Astrocyte (in vitro differentiated cells and primary cell): ENCODE measurements at regions not wholly inside any gene's neighbourhood (a gene's known extent, or its start where the extent isn't known, plus 50 kb on each side); places are given as distances from the start of the nearest gene placed in this dataset.

Source experiments
- DNase-seq: peaks from one replicate; pipeline ENCODE4 v3.0.0-alpha.2; 2010; ENCODE audit warnings: low read depth
- FAIRE-seq: peaks from 2 replicates; lab custom pipeline; 2011; peaks lifted over from hg19 to GRCh38; lab: Jason Lieb, UNC
- H2AFZ ChIP-seq: 2 replicates; pipeline ENCODE4 v1.6.0; 2012; ENCODE audit warnings: low read depth, low read length, inconsistent platforms
- H3K27ac ChIP-seq: 2 replicates; pipeline ENCODE4 v1.5.1; 2011; ENCODE audit warnings: low read depth, low read length, inconsistent platforms
- H3K27me3 ChIP-seq: 2 replicates; pipeline ENCODE4 v1.6.0; 2011; ENCODE audit warnings: low read length, inconsistent platforms; ENCODE audit not compliant: insufficient read depth
- H3K36me3 ChIP-seq: 2 replicates; pipeline ENCODE4 v1.5.1; 2011; ENCODE audit warnings: low read length, inconsistent platforms; ENCODE audit not compliant: insufficient read depth
- H3K4me1 ChIP-seq: 2 replicates; pipeline ENCODE4 v1.5.1; 2011; ENCODE audit warnings: low read length, inconsistent platforms; ENCODE audit not compliant: insufficient read depth
- H3K4me2 ChIP-seq: 2 replicates; pipeline ENCODE4 v1.6.0; 2012; ENCODE audit warnings: low read length, inconsistent platforms
- H3K4me3 ChIP-seq: 2 replicates; pipeline ENCODE4 v1.5.1; 2011; ENCODE audit warnings: low read depth, mild to moderate bottlenecking, low read length, inconsistent platforms; ENCODE audit not compliant: insufficient read depth
- H3K79me2 ChIP-seq: 2 replicates; pipeline ENCODE4 v1.6.0; 2012; ENCODE audit warnings: mild to moderate bottlenecking, low read length, inconsistent platforms; ENCODE audit not compliant: insufficient read depth
- H3K9ac ChIP-seq: 2 replicates; pipeline ENCODE4 v1.6.0; 2012; ENCODE audit warnings: mild to moderate bottlenecking, low read length, inconsistent platforms
- H3K9me3 ChIP-seq: 2 replicates; pipeline ENCODE4 v1.5.1; 2012; ENCODE audit warnings: low read depth, mild to moderate bottlenecking, low read length, inconsistent platforms; ENCODE audit not compliant: insufficient read depth
- H4K20me1 ChIP-seq: 2 replicates; pipeline ENCODE4 v1.6.0; 2012; ENCODE audit warnings: low read length, inconsistent platforms; ENCODE audit not compliant: insufficient read depth
- H3K27ac Mint-ChIP-seq: one replicate; pipeline ENCODE4 v1.8.0; 2021; ENCODE audit warnings: mild to moderate bottlenecking, mixed read lengths; ENCODE audit not compliant: unreplicated experiment
- H3K27me3 Mint-ChIP-seq: one replicate; pipeline ENCODE4 v1.8.0; 2021; ENCODE audit warnings: low read depth, mixed read lengths; ENCODE audit not compliant: unreplicated experiment
- H3K36me3 Mint-ChIP-seq: one replicate; pipeline ENCODE4 v1.8.0; 2021; ENCODE audit warnings: low read depth, mixed read lengths; ENCODE audit not compliant: unreplicated experiment
- H3K4me1 Mint-ChIP-seq: one replicate; pipeline ENCODE4 v1.8.0; 2021; ENCODE audit warnings: low read depth, mixed read lengths; ENCODE audit not compliant: unreplicated experiment
- H3K4me3 Mint-ChIP-seq: one replicate; pipeline ENCODE4 v1.8.0; 2021; ENCODE audit warnings: mild to moderate bottlenecking, moderate library complexity, mixed read lengths; ENCODE audit not compliant: unreplicated experiment
- H3K9me3 Mint-ChIP-seq: one replicate; pipeline ENCODE4 v1.8.0; 2021; ENCODE audit warnings: mild to moderate bottlenecking, mixed read lengths; ENCODE audit not compliant: unreplicated experiment
- EZH2 ChIP-seq: IDR thresholded peaks from 2 replicates; pipeline ENCODE4 v1.6.1; 2012; ENCODE audit warnings: mild to moderate bottlenecking, low read length, inconsistent platforms; ENCODE audit not compliant: insufficient read depth
- TF ChIP-seq, protein P1 (sequence below): IDR thresholded peaks from 2 replicates; pipeline ENCODE4 v1.5.1; 2011; ENCODE audit warnings: low read depth, mild to moderate bottlenecking, inconsistent platforms, low read length, moderate library complexity; ENCODE audit not compliant: insufficient read depth

DNA sequence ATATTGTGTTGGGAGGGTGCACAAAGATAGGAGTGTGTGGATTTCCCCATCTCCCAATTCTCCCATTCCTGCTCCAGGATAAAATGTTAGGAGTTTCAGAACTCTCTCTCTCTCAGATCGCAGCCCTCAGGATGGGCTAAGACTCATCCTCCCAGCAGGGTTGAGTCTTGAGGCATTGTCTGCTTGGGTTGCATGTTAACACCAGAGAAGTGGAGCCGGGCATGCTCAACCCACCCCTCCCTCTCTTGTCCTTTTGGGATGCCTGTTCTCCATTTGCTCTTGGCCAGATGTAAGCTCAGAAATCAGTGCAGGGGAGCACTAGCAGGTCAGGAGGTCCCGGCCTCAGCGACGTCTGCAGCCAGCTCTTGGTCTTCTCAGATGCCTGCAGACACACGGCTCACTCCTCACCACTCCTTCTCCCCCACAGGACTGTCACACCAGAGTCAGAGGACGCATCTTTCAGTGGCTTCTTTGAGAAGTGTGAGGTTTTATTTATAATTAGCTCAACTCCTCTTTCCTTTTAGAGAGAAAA lies 1456.5 kb downstream of the TBC1D22A start:
- DNase-seq (no peak), FAIRE-seq (no peak)
- Histone ChIP-seq H4K20me1 (no peaks in the 10 kb centered on the region), H3K9me3 (peaks cover 15% of the 10 kb centered on the region), H3K36me3 (no peaks in the 10 kb centered on the region), H3K9ac (no peak overlapping the region), H3K27ac (no peak overlapping the region), H2AFZ (no peak overlapping the region), H3K27me3 (no peaks in the 10 kb centered on the region), H3K4me2 (no peak overlapping the region), H3K4me3 (no peak overlapping the region), H3K79me2 (no peaks in the 10 kb centered on the region), H3K4me1 (no peaks in the 10 kb centered on the region)
- H3K9me3 Mint-ChIP-seq: no peaks in the 10 kb centered on the region
- H3K27me3 Mint-ChIP-seq: peaks cover 16% of the 10 kb centered on the region
- H3K4me3 Mint-ChIP-seq: no peak overlapping the region
- H3K36me3 Mint-ChIP-seq: no peaks in the 10 kb centered on the region
- no peaks in the 10 kb centered on the region for H3K4me1 Mint-ChIP-seq
- TF ChIP-seq, protein P1, sequence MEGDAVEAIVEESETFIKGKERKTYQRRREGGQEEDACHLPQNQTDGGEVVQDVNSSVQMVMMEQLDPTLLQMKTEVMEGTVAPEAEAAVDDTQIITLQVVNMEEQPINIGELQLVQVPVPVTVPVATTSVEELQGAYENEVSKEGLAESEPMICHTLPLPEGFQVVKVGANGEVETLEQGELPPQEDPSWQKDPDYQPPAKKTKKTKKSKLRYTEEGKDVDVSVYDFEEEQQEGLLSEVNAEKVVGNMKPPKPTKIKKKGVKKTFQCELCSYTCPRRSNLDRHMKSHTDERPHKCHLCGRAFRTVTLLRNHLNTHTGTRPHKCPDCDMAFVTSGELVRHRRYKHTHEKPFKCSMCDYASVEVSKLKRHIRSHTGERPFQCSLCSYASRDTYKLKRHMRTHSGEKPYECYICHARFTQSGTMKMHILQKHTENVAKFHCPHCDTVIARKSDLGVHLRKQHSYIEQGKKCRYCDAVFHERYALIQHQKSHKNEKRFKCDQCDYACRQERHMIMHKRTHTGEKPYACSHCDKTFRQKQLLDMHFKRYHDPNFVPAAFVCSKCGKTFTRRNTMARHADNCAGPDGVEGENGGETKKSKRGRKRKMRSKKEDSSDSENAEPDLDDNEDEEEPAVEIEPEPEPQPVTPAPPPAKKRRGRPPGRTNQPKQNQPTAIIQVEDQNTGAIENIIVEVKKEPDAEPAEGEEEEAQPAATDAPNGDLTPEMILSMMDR: no peak
- no peak for TF ChIP-seq EZH2
- H3K27ac Mint-ChIP-seq: no peak overlapping the region

DNA sequence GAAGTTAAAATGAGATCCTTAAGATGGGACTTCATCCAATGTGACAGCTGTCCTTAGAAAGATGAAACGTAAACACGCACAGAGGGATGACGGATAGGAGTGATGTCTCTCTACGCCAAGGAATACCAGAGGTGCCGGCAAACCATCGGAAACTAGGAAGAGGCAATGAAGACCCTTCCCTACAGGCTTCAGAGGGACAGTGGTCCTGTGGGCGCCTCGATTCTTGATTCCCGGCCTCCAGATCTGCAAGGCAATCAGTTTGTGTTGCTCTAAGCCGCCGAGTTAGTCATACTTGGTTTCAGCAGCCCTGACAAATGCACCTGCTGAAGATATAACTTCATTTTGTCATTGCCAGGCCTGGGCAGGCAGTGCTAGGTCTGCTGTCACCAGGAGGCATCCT lies 1455.1 kb downstream of the TBC1D22A start:
- Histone ChIP-seq H3K9me3 (peaks cover 15% of the 10 kb centered on the region), H3K27me3 (no peaks in the 10 kb centered on the region), H3K27ac (no peak overlapping the region), H3K4me1 (no peaks in the 10 kb centered on the region), H2AFZ (no peak overlapping the region), H3K4me3 (no peak overlapping the region), H3K79me2 (no peaks in the 10 kb centered on the region), H3K9ac (no peak overlapping the region), H3K4me2 (no peak overlapping the region), H4K20me1 (no peaks in the 10 kb centered on the region), H3K36me3 (no peaks in the 10 kb centered on the region)
- H3K27me3 Mint-ChIP-seq: peaks cover 13% of the 10 kb centered on the region
- H3K4me1 Mint-ChIP-seq: no peaks in the 10 kb centered on the region
- no peaks in the 10 kb centered on the region for H3K36me3 Mint-ChIP-seq
- FAIRE-seq (no peak), DNase-seq (no peak)
- H3K9me3 Mint-ChIP-seq: no peaks in the 10 kb centered on the region
- TF ChIP-seq EZH2: no peak
- TF ChIP-seq, protein P1: no peak
- H3K27ac Mint-ChIP-seq: no peak overlapping the region
- no peak overlapping the region for H3K4me3 Mint-ChIP-seq

DNA sequence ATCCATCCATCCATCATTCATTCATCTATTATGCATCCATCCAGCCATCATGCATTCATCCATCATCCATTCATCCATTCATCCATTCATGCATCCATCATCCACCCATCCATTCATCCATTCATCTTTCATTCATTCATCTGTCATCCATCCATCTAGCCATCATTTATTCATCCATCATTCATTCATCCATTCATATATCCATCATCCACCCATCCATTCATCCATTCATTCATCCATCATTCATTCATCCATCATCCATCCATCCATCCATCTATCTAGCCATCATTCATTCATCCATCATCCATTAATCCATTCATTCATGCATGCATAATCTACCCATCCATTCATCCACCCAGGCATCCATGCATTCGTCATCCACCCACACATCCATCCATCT lies 1450.3 kb downstream of the TBC1D22A start:
- H3K36me3 ChIP-seq: no peaks in the 10 kb centered on the region
- Mint-ChIP-seq H3K9me3 (no peaks in the 10 kb centered on the region), H3K4me3 (no peak overlapping the region), H3K36me3 (no peaks in the 10 kb centered on the region), H3K27me3 (peaks cover 44% of the 10 kb centered on the region), H3K27ac (no peak overlapping the region), H3K4me1 (no peaks in the 10 kb centered on the region)
- H3K27me3 ChIP-seq: no peaks in the 10 kb centered on the region
- H4K20me1 ChIP-seq: no peaks in the 10 kb centered on the region
- H3K4me3 ChIP-seq: no peak overlapping the region
- no peak overlapping the region for H3K27ac ChIP-seq
- no peaks in the 10 kb centered on the region for H3K79me2 ChIP-seq
- H3K9ac ChIP-seq: no peak overlapping the region
- H3K9me3 ChIP-seq: peaks cover 14% of the 10 kb centered on the region
- H3K4me1 ChIP-seq: no peaks in the 10 kb centered on the region
- DNase-seq (no peak), FAIRE-seq (no peak)
- H3K4me2 ChIP-seq: no peak overlapping the region
- TF ChIP-seq, protein P1: no peak
- no peak for TF ChIP-seq EZH2
- H2AFZ ChIP-seq: no peak overlapping the region
